SK-N-SH treated with all-trans-retinoic acid at 6 μM for 48 hours (cell line): ENCODE measurements at regions not wholly inside any gene's neighbourhood (a gene's known extent, or its start where the extent isn't known, plus 50 kb on each side); places are given as distances from the start of the nearest gene placed in this dataset.

Experiments
- ATAC-seq: fragments of 200-7000 bp; cut with Tn5 transposase; 3 replicates; pipeline ENCODE4 v1.9.1; 2020; ENCODE audit warnings: mild to moderate bottlenecking, moderate library complexity
- ARNTL ChIP-seq: fragments of 450-650 bp; formaldehyde crosslinking; IDR thresholded peaks from 2 replicates; pipeline ENCODE4 v1.5.0; 2020; ENCODE audit warnings: low read depth, mild to moderate bottlenecking, moderate library complexity, borderline replicate concordance
- BACH2 ChIP-seq: fragments of 250-450 bp; sonication (Bioruptor Pico); IDR thresholded peaks from 2 replicates; pipeline ENCODE4 v1.9.0; 2021; ENCODE audit warnings: mild to moderate bottlenecking, borderline replicate concordance
- CREB5 ChIP-seq: fragments of 250-450 bp; sonication (Bioruptor Pico); IDR thresholded peaks from 2 replicates; pipeline ENCODE4 v1.5.1; 2020; ENCODE audit warnings: low read depth, mild to moderate bottlenecking, moderate library complexity
- CSDC2 ChIP-seq: fragments of 250-450 bp; sonication (Bioruptor Pico); IDR thresholded peaks from 2 replicates; pipeline ENCODE4 v1.5.0; 2020; ENCODE audit warnings: mild to moderate bottlenecking, moderate library complexity
- GLIS3 ChIP-seq: fragments of 250-450 bp; sonication (Bioruptor Pico); IDR thresholded peaks from 2 replicates; pipeline ENCODE4 v1.5.0; 2020; ENCODE audit warnings: mild to moderate bottlenecking, moderate library complexity
- OSR1 ChIP-seq: fragments of 250-450 bp; sonication (Bioruptor Pico); IDR thresholded peaks from 2 replicates; pipeline ENCODE4 v1.8.0; 2022; ENCODE audit warnings: moderate library complexity, mild to moderate bottlenecking, inconsistent platforms
- POU6F1 ChIP-seq: fragments of 250-450 bp; sonication (Bioruptor Pico); IDR thresholded peaks from 2 replicates; pipeline ENCODE4 v1.8.0; 2021; ENCODE audit warnings: low read depth, mild to moderate bottlenecking, moderate library complexity, borderline replicate concordance
- PPARA ChIP-seq: fragments of 250-450 bp; sonication (Bioruptor Pico); IDR thresholded peaks from 2 replicates; pipeline ENCODE4 v1.5.0; 2020; ENCODE audit warnings: mild to moderate bottlenecking, borderline replicate concordance
- RARB ChIP-seq: fragments of 250-450 bp; sonication (Bioruptor Pico); IDR thresholded peaks from 2 replicates; pipeline ENCODE4 v1.8.0; 2021; ENCODE audit warnings: mild to moderate bottlenecking, moderate library complexity
- SNAI2 ChIP-seq: fragments of 250-450 bp; sonication (Bioruptor Pico); IDR thresholded peaks from 2 replicates; pipeline ENCODE4 v1.5.0; 2020; ENCODE audit warnings: mild to moderate bottlenecking, moderate library complexity
- TCF4 ChIP-seq: fragments of 250-450 bp; sonication (Bioruptor Pico); IDR thresholded peaks from 2 replicates; pipeline ENCODE4 v1.8.0; 2021; ENCODE audit warnings: mild to moderate bottlenecking, moderate library complexity, borderline replicate concordance
- TOX ChIP-seq: fragments of 250-450 bp; sonication (Bioruptor Pico); IDR thresholded peaks from 2 replicates; pipeline ENCODE4 v1.8.0; 2021; ENCODE audit warnings: mild to moderate bottlenecking, moderate library complexity, borderline replicate concordance
- TSHZ2 ChIP-seq: fragments of 250-450 bp; sonication (Bioruptor Pico); IDR thresholded peaks from 2 replicates; pipeline ENCODE4 v1.5.0; 2020; ENCODE audit warnings: mild to moderate bottlenecking, moderate library complexity
- ZC3H10 ChIP-seq: fragments of 250-450 bp; sonication (Bioruptor Pico); IDR thresholded peaks from 2 replicates; pipeline ENCODE4 v1.5.1; 2021; ENCODE audit warnings: mild to moderate bottlenecking, moderate library complexity
- ZFP3 ChIP-seq: fragments of 250-450 bp; sonication (Bioruptor Pico); IDR thresholded peaks from 2 replicates; pipeline ENCODE4 v1.5.0; 2020; ENCODE audit warnings: mild to moderate bottlenecking, moderate library complexity
- ZFP30 ChIP-seq: fragments of 450-650 bp; formaldehyde crosslinking; IDR thresholded peaks from 2 replicates; pipeline ENCODE4 v1.5.0; 2022; ENCODE audit warnings: mild to moderate bottlenecking, moderate library complexity
- ZNF70 ChIP-seq: fragments of 450-650 bp; formaldehyde crosslinking; IDR thresholded peaks from 2 replicates; pipeline ENCODE4 v1.5.0; 2020; ENCODE audit warnings: mild to moderate bottlenecking, moderate library complexity
- ZNF8 ChIP-seq: fragments of 450-650 bp; formaldehyde crosslinking; IDR thresholded peaks from 2 replicates; pipeline ENCODE4 v1.5.0; 2020; ENCODE audit warnings: mild to moderate bottlenecking, moderate library complexity
- TF ChIP-seq, protein P1 (sequence below): fragments of 250-450 bp; sonication (Bioruptor Pico); IDR thresholded peaks from 2 replicates; pipeline ENCODE4 v1.5.1; 2021; ENCODE audit warnings: mild to moderate bottlenecking, moderate library complexity

- TF ChIP-seq CREB5 (CRISPR knock-in tag) (no peak), ZFP30 (CRISPR knock-in tag) (no peak)
- TF ChIP-seq, protein P1, sequence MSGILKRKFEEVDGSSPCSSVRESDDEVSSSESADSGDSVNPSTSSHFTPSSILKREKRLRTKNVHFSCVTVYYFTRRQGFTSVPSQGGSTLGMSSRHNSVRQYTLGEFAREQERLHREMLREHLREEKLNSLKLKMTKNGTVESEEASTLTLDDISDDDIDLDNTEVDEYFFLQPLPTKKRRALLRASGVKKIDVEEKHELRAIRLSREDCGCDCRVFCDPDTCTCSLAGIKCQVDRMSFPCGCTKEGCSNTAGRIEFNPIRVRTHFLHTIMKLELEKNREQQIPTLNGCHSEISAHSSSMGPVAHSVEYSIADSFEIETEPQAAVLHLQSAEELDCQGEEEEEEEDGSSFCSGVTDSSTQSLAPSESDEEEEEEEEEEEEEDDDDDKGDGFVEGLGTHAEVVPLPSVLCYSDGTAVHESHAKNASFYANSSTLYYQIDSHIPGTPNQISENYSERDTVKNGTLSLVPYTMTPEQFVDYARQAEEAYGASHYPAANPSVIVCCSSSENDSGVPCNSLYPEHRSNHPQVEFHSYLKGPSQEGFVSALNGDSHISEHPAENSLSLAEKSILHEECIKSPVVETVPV (CRISPR knock-in tag): no peak
- TF ChIP-seq, all 23 proteins: peak for 0
Observed at GRCh38 chr10:36450380-36450779, 675.0 kb upstream of the ANKRD30A start (continued).

DNA sequence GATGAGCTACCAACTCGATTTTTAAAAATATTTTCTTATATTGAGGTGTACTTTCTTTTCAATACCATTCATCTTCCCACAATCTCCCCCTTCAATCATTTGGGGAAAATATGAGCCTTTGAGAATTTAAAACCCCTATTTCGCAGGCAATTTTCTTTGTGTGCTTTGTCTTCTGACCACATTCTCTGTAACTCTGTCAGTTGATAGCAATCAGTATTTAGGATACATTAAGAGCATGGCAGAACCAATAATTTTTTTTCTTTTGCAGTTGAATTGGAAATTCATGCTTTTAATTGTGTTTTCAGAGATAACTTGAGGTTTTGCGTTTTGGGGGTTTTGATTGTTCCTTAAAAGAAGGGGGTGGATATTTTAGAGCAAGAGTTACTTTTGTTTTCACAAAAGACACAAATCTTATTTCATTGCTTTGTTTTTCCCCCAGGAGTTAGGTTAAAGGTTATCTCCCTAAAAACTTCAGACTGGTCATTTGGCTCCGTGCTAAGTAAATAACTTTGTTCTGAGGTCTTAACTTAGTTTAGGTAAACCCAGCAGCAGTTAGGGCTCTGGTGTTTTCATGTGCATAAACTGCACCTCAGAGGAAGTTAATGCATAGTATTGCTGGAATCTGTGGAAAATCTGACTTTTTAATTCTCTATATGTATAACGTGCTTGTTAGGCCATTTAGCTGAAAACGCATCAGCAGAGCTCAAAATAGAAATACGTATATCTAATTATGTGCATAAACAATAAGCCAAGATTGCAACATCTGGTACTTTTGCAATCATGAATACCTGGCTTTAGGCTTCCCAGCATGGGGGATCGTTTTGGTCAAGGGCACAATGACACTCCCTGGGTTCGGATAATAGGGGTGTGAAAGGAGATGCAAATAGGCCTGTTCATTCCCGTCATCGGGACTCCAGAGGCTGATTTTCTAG lies 676.4 kb upstream of the ANKRD30A start:
- no peak for ATAC-seq
- TF ChIP-seq GLIS3 (CRISPR knock-in tag): no peak
- TF ChIP-seq ZNF70 (CRISPR knock-in tag): no peak
- no peak for TF ChIP-seq POU6F1
- no peak for TF ChIP-seq CSDC2
- TF ChIP-seq, all 23 proteins: peak for 0

DNA sequence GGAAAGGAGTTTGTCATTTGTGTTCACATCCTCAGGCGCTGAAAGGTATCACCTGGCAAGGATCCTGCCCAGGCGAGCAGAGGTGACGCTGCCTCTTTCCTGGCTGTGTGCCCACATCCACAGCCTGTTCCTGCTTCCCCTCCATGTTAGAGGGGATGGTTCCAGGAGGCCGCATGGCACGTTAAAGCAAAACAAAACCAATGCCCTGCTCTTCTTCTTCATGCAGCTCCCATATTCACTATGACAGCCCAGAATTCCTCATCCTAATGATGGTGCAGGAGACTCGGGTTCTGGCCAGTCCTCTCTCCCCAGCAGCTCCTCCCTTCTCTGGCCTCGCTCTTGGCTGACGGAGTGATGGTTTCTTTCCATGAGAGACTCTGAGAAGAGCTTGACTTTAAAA lies 678.5 kb upstream of the ANKRD30A start:
- no peak for TF ChIP-seq ZNF8 (CRISPR knock-in tag)
- no peak for TF ChIP-seq ZFP3 (CRISPR knock-in tag)
- ATAC-seq: peak; percentile 95

- ATAC-seq: no peak
Observed at GRCh38 chr10:36443233-36443632, 682.2 kb upstream of the ANKRD30A start.

More at GRCh38 chr10:36443233-36443632, 682.2 kb upstream of the ANKRD30A start:
- TF ChIP-seq ARNTL (CRISPR knock-in tag) (no peak), BACH2 (CRISPR knock-in tag) (no peak), ZFP30 (CRISPR knock-in tag) (no peak), RARB (no peak), POU6F1 (no peak), ZNF8 (CRISPR knock-in tag) (no peak), ZFP3 (CRISPR knock-in tag) (no peak), TCF4 (no peak), TSHZ2 (CRISPR knock-in tag) (no peak), OSR1 (CRISPR knock-in tag) (no peak), PPARA (no peak), TOX (CRISPR knock-in tag) (no peak), CSDC2 (no peak), SNAI2 (CRISPR knock-in tag) (no peak), ZC3H10 (CRISPR knock-in tag) (no peak)
- TF ChIP-seq, protein P1 (CRISPR knock-in tag): no peak
